GM19455 (cell line): ENCODE measurements at regions not wholly inside any gene's neighbourhood (a gene's known extent, or its start where the extent isn't known, plus 50 kb on each side); places are given as distances from the start of the nearest gene placed in this dataset.
"Not testable (repeated sequence)": the region's sequence is repeated elsewhere in the genome, so short reads cannot be mapped to it uniquely, and the experiment has no call there.

Source experiments
- ATAC-seq: cut with Tn5 transposase; IDR thresholded peaks from one replicate; pipeline ENCODE4 v1.9.1; 2021; ENCODE audit not compliant: unreplicated experiment

DNA sequence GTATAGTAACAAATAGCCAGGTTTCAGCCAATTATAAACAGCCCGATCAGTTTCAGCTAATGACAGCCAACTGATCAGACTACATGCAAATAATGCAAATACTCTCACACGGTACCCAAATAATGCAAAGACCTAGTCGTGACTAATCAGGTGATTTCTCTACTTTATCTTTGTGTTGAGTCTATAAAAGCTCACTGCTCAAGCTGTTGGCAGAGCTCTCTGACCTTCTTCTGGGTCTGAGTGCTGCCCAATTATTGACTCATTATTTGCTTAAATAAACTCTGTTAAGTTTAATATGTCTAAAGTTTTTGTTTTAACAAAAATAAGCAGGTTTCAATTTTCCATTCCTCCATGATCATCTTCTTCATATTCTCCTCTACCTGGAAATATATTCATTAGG, 1971.7 kb downstream of the SUCLG1 start:
- no peak for ATAC-seq

GRCh38 chr2:82485701-82486100, 1973.4 kb downstream of the SUCLG1 start:
- ATAC-seq = no peak

- no peak for ATAC-seq
These were observed 1977.9 kb downstream of the SUCLG1 start for GRCh38 chr2:82481207-82481606.

- ATAC-seq = no peak
These were observed 1980.4 kb downstream of the SUCLG1 start for GRCh38 chr2:82478641-82479040.

DNA sequence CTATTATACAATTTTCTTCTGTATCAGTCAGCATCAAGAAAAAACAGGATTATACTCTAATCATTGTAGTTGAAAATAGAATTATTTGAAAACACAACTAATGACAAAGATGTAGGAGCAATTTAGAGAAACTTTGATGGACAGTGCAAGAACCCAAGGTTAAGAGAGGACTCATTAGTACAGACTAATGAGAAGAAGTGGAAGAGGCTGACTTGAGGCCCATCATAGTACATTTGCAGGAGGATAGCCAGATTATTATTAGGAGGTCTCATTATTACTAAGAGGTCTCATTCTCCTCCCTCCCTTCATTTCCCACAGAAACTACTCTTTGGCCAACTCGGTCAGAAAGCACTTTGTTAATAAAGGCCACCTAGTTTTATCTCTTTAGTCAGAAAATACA, 1983.0 kb downstream of the SUCLG1 start:
- no peak for ATAC-seq

DNA sequence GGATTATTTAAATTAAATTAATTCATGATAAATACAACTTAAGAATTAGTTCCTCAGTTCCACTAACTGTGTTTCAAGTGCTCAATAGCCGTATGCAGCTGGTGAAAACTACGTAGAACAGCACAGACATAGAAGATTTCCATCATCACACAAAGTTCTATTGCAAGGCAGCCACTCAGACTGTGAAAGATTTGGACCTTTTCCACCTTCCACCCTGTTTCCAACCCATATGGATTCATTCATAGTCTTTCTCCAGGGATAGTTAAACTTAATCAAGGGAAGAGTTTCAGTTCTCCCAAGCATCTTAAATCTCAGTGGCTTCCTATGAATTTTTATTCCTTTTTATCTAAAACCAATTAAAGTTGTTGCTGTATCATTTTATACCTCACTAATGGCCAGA, 2030.8 kb downstream of the SUCLG1 start:
- no peak for ATAC-seq

GRCh38 chr2:82412021-82412420, 2047.1 kb downstream of the SUCLG1 start:
- ATAC-seq = no peak

- ATAC-seq = no peak
These were observed 2048.0 kb downstream of the SUCLG1 start for GRCh38 chr2:82411071-82411470.

DNA sequence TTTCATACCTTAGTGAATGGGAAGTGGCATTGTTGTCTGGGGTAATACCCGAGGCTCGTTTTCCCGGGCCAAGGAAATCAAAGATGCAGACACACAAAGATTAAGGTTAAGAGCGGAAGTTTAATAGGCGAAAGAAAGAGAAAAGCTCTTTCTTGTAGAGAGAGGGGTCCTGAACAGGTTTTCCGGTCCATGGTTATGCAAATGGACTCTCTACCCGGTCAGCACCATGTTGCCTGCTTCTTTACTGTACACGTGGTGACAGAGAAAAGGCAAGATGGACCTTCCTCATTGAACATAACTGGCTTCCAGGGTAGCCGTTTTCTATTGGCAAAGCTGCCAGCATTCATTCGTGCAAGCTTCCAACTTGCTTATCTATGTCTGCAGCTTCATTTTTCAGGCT, 2063.5 kb downstream of the SUCLG1 start:
- no peak for ATAC-seq

- ATAC-seq = no peak
These were observed 2067.7 kb downstream of the SUCLG1 start for GRCh38 chr2:82391386-82391785.

DNA sequence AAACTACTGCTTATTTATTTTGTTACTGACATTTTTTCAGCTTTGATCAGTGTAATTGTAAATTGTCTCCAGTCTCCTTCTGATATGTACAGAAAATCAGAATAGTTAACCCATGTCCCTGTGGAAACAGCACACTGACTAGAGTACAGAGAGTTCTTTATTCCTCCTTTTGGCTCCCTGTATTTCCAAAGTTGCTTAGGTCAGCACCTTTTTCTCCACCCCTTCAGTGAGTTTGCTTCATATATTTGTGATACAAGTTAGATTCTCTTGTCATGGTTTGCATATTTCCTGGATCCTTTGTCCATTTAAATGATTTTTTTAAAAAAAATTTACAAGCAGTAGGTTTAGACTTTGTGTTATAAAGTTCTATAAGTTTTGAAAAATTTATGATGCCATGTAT, 2051.1 kb upstream of the LRRTM1 start:
- ATAC-seq = no peak

GRCh38 chr2:82345910-82346309, 2041.4 kb upstream of the LRRTM1 start:
- no peak for ATAC-seq

- ATAC-seq = no peak
These were observed 2040.1 kb upstream of the LRRTM1 start for GRCh38 chr2:82344670-82345069.

DNA sequence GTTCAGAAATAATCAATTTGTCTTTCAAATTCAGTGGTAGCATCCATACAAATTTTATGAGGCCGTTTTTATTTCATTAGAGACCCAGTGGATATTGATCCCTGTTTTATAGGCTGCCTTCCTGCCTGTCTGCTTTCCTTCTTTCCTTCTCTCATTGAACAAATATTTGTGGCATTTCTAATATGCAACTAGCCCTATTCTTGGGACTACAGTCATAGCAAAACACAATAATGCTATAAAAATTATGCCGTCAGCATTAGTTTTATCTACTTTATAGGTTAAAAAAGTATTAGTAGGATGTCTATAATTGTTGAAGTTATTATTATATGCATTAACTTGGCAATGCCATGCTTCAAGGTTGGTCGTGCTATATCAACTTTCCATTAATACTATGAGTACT, 2037.8 kb upstream of the LRRTM1 start:
- no peak for ATAC-seq

- ATAC-seq = no peak
These were observed 2036.1 kb upstream of the LRRTM1 start for GRCh38 chr2:82340578-82341053.

- ATAC-seq = no peak
These were observed 2035.3 kb upstream of the LRRTM1 start for GRCh38 chr2:82339805-82340204.

DNA sequence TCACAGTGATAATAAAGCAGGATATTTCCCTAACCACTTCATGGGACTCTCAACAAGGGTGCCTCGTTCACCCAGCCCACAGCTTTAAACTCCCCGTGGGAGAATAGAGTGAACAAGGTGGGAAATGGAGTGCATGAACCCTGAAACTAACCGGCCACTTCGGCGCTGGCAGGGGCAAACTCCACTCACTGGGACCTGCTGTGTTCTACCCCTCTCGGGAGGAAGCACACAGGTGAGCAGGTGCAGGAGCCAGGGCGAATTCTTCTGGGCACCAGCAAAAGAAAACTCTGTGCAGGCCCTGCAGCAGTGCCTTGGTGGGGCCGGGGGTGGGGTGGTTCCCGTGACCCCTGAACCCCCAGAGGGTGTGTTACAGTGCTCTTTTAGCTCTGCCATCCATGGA, 2029.1 kb upstream of the LRRTM1 start:
- no peak for ATAC-seq

DNA sequence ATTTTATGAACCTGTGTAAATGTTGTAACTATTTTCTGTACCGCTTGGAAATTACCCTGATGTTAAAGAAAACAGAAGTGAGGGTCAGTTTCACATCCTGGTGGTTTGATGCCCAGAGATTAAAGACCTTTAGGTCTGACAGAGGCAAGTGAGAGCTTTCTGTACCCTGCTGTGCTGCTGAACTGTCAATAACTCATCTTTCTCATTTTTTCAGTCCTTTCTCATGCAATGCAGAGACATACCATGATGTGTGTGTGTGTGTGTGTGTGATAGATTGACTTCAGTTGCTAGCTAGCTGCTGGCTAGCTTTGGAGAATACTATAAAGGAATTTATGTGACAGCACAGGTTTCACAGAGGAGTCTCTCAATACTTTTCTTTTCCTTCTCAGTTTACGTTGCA, 2025.6 kb upstream of the LRRTM1 start:
- no peak for ATAC-seq

- ATAC-seq = not testable (repeated sequence)
These were observed 2021.7 kb upstream of the LRRTM1 start for GRCh38 chr2:82326180-82326767.

GRCh38 chr2:82320296-82320695, 2015.7 kb upstream of the LRRTM1 start:
- no peak for ATAC-seq

DNA sequence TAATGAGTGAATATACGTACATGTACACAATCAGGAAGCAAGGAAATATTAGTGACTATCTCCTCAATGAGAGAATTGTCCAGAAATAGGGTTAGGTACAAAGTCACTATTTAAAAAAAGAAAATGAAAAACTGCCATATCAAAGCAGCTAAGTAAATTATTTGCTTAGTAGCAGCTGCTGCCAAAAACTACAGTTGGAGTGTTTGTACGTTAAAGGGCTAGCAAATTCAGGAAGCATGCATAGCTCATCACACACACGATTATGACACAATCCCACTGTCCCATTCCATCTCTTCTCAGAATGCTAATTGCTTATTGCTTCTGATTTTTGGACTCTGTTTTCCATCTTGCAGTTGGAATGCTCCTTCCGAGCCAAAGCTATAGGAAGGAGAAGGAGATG, 2012.5 kb upstream of the LRRTM1 start:
- ATAC-seq = no peak

GRCh38 chr2:82316586-82316985, 2012.0 kb upstream of the LRRTM1 start:
- no peak for ATAC-seq

DNA sequence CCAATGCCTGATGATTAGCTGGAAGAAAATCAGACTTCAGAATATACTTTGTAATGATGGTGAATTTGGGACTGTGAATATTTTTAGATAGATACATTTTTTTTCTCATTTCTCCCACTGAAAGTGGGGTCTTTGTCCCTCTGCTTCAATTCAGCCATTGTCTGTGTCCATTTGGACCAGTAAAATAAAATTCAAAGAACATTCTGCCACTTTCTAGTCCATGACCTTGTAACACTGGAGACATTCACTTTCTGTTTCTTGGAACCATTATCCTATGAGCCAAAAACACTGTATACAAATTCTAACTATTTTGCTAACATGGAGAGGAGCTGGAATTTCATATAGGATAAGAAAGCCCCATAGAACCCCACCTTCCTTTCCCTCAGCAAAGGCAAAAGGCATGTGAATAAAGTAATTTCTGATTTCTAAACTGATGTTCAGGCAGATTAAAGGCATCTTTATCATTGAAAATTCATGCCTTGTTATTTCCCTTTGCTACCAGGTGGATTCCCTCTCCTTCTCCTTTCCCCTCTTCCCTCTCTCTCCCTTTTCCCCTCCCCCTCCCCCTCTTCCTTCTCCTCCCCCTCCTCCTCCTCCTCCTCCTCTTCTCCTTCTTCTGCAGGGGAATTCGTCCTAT, 2010.4 kb upstream of the LRRTM1 start:
- no peak for ATAC-seq
